ENCODE measurements at regions not wholly inside any gene's neighbourhood (a gene's known extent, or its start where the extent isn't known, plus 50 kb on each side); places are given as distances from the start of the nearest gene placed in this dataset.

GRCh38 chr14:30312214-30312613 lies 246.7 kb upstream of the G2E3 start:
- Histone ChIP-seq H3K9ac (ENCODE audit: low read depth, low read length, poor library complexity, severe bottlenecking) (no peak overlapping the region), H3F3A (ENCODE audit: low read depth) (no peaks in the 10 kb centered on the region), H3K4me1 (ENCODE audit: insufficient read depth, low read length, poor library complexity, severe bottlenecking) (no peaks in the 10 kb centered on the region), H3K9me3 (ENCODE audit: insufficient read depth, low read depth, low read length) (no peaks in the 10 kb centered on the region), H2AFZ (ENCODE audit: low read length) (no peak overlapping the region), H3K4me2 (ENCODE audit: low read depth, low read length, poor library complexity, severe bottlenecking) (no peak overlapping the region), H3K9me2 (replicated peaks; ENCODE audit: low read depth, low read length) (no peaks in the 10 kb centered on the region), H3K79me2 (ENCODE audit: insufficient read depth, low read length) (no peaks in the 10 kb centered on the region), H3K4me3 (ENCODE audit: low read length, poor library complexity, severe bottlenecking) (no peak overlapping the region), H3K27me3 (ENCODE audit: insufficient read depth, low read length, poor library complexity, severe bottlenecking) (no peaks in the 10 kb centered on the region), H4K20me1 (ENCODE audit: insufficient read depth, low read length, poor library complexity, severe bottlenecking) (no peaks in the 10 kb centered on the region), H3K36me3 (ENCODE audit: insufficient read depth, low read length) (no peaks in the 10 kb centered on the region)
- TF ChIP-seq EZH2phosphoT487 (IDR thresholded peaks at IDR 0.05; ENCODE audit: borderline replicate concordance), result no peak
- TF ChIP-seq, protein P1, sequence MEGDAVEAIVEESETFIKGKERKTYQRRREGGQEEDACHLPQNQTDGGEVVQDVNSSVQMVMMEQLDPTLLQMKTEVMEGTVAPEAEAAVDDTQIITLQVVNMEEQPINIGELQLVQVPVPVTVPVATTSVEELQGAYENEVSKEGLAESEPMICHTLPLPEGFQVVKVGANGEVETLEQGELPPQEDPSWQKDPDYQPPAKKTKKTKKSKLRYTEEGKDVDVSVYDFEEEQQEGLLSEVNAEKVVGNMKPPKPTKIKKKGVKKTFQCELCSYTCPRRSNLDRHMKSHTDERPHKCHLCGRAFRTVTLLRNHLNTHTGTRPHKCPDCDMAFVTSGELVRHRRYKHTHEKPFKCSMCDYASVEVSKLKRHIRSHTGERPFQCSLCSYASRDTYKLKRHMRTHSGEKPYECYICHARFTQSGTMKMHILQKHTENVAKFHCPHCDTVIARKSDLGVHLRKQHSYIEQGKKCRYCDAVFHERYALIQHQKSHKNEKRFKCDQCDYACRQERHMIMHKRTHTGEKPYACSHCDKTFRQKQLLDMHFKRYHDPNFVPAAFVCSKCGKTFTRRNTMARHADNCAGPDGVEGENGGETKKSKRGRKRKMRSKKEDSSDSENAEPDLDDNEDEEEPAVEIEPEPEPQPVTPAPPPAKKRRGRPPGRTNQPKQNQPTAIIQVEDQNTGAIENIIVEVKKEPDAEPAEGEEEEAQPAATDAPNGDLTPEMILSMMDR (conservative IDR thresholded peaks at IDR 0.05; ENCODE audit: low read length), result no peak

DNA sequence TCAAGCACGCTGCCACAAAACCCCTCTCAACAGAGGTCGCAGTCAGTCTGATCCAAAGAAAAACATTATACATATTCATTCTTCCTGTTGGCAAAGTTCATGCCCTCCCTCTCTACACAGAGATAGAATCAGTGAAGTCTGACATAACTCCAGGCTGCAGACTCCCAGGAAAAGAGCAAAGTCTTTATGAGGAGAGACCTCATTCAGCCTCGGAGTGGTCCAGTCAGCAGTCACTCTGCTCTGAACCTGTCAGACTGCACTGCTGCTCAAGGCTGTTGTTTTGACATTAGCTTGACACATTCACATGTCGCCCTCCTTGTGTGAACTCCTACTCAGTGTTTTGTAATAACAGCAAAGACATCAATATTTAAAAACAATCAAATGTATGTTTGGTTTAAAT lies 241.2 kb upstream of the G2E3 start:
- Histone ChIP-seq H3K79me2 (ENCODE audit: insufficient read depth, low read length) (no peaks in the 10 kb centered on the region), H3K4me3 (ENCODE audit: low read length, poor library complexity, severe bottlenecking) (no peak overlapping the region), H3F3A (ENCODE audit: low read depth) (no peaks in the 10 kb centered on the region), H4K20me1 (ENCODE audit: insufficient read depth, low read length, poor library complexity, severe bottlenecking) (no peaks in the 10 kb centered on the region), H3K9ac (ENCODE audit: low read depth, low read length, poor library complexity, severe bottlenecking) (no peak overlapping the region), H3K9me2 (replicated peaks; ENCODE audit: low read depth, low read length) (no peaks in the 10 kb centered on the region), H3K36me3 (ENCODE audit: insufficient read depth, low read length) (no peaks in the 10 kb centered on the region), H3K4me1 (ENCODE audit: insufficient read depth, low read length, poor library complexity, severe bottlenecking) (no peaks in the 10 kb centered on the region), H3K27me3 (ENCODE audit: insufficient read depth, low read length, poor library complexity, severe bottlenecking) (no peaks in the 10 kb centered on the region), H2AFZ (ENCODE audit: low read length) (no peak overlapping the region), H3K9me3 (ENCODE audit: insufficient read depth, low read depth, low read length) (no peaks in the 10 kb centered on the region), H3K4me2 (ENCODE audit: low read depth, low read length, poor library complexity, severe bottlenecking) (no peak overlapping the region)
- TF ChIP-seq, protein P1 (conservative IDR thresholded peaks at IDR 0.05; ENCODE audit: low read length), result no peak
- TF ChIP-seq EZH2phosphoT487 (IDR thresholded peaks at IDR 0.05; ENCODE audit: borderline replicate concordance), result no peak

- H3K79me2 ChIP-seq (ENCODE audit: insufficient read depth, low read length), result no peaks in the 10 kb centered on the region
- H3K27me3 ChIP-seq (ENCODE audit: insufficient read depth, low read length, poor library complexity, severe bottlenecking), result no peaks in the 10 kb centered on the region
- TF ChIP-seq, protein P1 (conservative IDR thresholded peaks at IDR 0.05; ENCODE audit: low read length), result no peak
- no peak for TF ChIP-seq EZH2phosphoT487 (IDR thresholded peaks at IDR 0.05; ENCODE audit: borderline replicate concordance)
- no peaks in the 10 kb centered on the region for H3K9me2 ChIP-seq (replicated peaks; ENCODE audit: low read depth, low read length)
- no peaks in the 10 kb centered on the region for H4K20me1 ChIP-seq (ENCODE audit: insufficient read depth, low read length, poor library complexity, severe bottlenecking)
- H3F3A ChIP-seq (ENCODE audit: low read depth), result no peaks in the 10 kb centered on the region
- H3K4me2 ChIP-seq (ENCODE audit: low read depth, low read length, poor library complexity, severe bottlenecking), result no peak overlapping the region
- 0 out of 2 replicates have a peak, but pooled peaks cover 2% of the 10 kb centered on the region for H3K9me3 ChIP-seq (ENCODE audit: insufficient read depth, low read depth, low read length)
- no peaks in the 10 kb centered on the region for H3K4me1 ChIP-seq (ENCODE audit: insufficient read depth, low read length, poor library complexity, severe bottlenecking)
- H3K9ac ChIP-seq (ENCODE audit: low read depth, low read length, poor library complexity, severe bottlenecking), result no peak overlapping the region
- no peaks in the 10 kb centered on the region for H3K36me3 ChIP-seq (ENCODE audit: insufficient read depth, low read length)
- H3K4me3 ChIP-seq (ENCODE audit: low read length, poor library complexity, severe bottlenecking), result no peak overlapping the region
- H2AFZ ChIP-seq (ENCODE audit: low read length), result no peak overlapping the region
These were observed 236.1 kb upstream of the G2E3 start for GRCh38 chr14:30322819-30323218.

Measured in Loucy (cell line).